ENCODE measurements at regions not wholly inside any gene's neighbourhood (a gene's known extent, or its start where the extent isn't known, plus 50 kb on each side); places are given as distances from the start of the nearest gene placed in this dataset.

GRCh38 chr6:141033101-141033500 lies 1099.6 kb upstream of the GJE1 start:
- DNase-seq = no peak

DNA sequence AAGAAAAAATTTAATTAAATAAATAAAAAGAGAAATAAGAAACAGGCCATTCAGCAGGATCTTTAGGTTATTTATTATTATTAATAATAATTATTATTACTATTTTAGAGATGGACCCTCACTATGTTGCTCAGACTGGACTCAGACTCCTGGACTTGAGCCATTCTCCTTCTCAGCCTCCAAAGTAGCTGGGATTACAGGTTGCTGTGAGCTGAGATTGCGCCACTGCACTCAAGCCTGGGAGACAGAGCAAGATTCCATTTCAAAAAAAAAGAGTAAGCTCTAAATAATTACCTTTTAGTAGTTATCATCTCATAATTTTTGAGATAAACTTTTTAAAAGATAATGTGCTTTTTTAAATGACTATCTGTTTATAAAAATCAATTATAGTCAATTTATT lies 1102.8 kb upstream of the GJE1 start:
- DNase-seq = no peak

- no peak for DNase-seq
Measured at GRCh38 chr6:141028791-141029280, 1103.9 kb upstream of the GJE1 start.

GRCh38 chr6:141026504-141026903 lies 1106.2 kb upstream of the GJE1 start:
- no peak for DNase-seq

DNA sequence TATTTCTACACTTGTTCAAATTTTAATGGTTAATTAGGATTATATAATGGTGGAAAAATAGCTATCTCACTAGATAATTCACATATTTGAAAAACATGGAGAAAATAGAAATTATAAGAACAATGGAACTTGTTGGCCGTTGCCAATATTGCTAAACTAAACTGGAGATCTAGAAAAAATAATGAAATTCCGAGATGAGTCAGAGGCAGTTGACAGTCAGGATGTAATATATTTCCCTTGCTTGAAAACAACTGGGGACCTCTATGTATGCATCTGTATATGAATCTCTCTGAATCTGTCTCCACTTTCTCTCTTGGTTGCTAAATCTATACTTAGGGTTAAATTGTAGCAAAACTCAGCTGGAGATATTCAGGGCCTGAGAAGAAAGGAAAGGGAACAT lies 1108.2 kb upstream of the GJE1 start:
- no peak for DNase-seq

DNA sequence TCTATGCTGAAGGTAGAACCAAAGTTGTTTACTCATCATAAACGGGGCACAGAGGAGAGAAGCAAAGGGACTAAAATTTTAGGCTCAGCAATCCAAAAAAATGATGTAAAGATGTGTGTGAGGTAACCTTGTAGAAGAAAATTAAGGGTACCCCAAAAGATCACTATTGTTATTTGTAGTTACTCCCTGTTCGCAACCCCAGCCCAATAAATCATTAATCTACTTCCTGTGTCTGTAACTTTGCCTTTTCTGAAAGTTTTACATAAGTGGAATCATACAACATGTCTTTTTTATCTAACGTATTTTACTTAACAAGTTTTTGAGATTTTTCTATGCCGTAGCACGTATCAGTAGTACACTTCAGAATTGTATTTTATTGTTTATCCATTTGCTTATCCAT lies 1114.8 kb upstream of the GJE1 start:
- no peak for DNase-seq

DNA sequence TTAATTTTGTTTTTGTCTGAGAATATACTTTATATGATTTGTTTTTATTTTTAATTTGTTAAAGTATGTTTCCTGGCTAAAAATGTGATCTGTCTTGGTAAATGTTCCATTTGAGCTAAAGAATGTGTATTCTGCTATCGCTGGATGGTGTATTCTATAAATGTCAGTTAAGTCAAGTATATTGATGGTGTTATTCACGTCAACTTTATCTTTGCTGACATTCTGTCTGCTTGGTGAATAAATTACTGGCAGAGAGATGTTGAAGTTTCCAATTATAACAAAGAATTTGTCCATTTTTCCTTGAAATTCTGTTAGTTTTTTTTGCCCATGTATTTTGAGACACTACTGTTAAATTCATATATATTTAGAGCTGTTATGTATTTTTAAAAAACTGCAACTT lies 1131.8 kb upstream of the GJE1 start:
- no peak for DNase-seq

DNA sequence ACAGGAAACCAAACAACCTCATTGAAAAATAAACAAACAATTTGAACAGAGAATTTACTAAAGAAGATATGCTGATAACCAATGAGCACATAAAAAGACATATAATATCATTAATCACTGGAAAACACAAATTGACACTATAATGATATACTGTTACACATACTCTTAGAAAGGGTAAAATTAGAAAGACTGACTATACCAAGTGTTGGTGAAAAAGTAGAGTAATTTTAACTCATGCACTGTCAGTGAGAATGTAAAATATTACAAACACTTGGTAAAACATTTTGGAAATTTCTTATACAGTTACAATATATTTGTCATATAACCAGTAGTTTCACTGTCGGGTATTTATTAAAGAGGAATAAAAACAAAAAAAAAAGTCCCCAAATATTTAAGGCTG lies 1139.2 kb upstream of the GJE1 start:
- no peak for DNase-seq

DNA sequence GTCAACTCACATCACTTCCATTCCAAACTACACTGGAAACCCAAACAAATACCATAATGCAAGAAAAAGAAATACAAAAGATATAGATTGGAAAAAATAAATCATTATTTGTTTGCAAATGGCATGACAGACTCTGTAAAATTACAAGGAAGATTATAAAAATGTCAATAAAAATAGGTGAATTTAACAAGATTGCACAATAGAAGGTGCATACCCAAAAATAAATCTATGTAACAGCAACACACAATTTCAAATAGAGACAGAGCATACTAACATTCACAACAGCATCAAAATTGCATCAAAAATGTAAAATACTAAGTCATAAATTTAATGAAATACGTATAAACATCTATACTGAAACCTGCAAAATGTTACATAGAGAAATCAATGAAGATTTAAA lies 1140.0 kb upstream of the GJE1 start:
- DNase-seq = no peak

DNA sequence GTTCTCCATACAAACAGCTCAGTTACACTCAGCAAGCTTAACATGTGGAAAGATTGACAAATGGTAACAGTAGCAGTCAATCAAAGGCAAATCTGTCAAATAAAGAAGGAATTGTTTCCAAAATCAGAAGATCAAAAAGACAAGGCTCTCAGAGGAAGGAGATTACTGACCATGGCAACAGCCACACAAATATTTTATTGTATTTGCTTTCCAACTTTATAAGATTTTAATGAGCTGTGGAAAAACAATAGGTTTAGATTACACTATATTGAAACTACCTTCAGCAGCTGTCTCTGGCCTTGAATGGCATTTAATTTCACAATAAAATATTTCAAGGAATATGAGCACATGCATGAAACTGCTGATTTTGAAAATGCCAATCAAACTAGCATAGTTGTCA lies 1143.9 kb upstream of the GJE1 start:
- DNase-seq = peak; percentile 5

GRCh38 chr6:140987364-140988155 lies 1145.2 kb upstream of the GJE1 start:
- no peak for DNase-seq

- no peak for DNase-seq
Measured at GRCh38 chr6:140985679-140986275, 1146.9 kb upstream of the GJE1 start.

DNA sequence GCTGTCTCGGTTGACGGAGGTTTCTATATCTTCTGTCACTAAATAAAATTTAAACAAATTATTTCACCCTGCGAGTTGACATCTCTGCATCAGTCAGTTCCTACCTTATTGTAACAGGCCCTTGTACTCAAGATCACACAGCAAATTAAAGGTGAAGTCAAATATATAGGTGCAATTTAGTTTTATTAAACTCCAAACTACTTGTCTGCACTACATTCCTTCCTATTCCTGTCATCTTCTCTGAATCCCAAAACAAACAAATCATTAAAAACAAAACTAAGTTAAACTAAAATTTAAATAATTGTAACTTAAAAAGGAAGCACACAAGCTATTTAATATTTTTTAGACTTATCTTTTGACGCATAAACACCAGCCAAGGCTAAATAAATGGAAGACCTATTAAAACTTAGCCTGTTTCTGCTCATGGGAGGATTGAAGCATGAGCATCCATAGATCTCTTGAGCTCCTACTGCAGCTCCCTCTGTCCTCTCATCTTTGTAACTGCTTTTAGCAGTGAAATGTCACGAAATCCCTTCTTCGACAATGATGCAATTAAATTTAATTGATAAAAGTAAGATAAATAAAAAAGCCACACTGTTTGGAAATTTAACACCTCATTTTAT lies 1152.3 kb upstream of the GJE1 start:
- no peak for DNase-seq

DNA sequence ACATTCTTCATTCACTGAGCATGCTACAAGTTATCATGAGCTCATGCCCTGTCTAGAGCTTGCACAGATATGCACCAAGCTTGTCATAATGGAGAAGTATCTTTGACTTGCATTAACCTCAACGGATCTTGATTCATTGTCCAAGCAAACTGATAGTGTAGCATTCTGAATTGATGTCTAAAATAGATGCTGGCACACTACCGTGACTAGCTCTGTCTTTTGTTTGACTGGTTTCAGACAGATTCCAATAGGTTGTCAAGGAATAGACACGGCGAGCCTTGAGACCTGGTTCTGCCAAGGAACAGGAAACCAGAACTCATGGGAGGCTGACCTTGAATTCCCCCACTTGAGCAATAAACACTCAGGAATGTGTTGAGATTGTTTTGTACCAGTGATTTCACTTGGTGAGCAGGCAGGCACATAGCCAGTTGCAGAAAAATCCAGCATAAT lies 1153.1 kb upstream of the GJE1 start:
- DNase-seq = no peak

DNA sequence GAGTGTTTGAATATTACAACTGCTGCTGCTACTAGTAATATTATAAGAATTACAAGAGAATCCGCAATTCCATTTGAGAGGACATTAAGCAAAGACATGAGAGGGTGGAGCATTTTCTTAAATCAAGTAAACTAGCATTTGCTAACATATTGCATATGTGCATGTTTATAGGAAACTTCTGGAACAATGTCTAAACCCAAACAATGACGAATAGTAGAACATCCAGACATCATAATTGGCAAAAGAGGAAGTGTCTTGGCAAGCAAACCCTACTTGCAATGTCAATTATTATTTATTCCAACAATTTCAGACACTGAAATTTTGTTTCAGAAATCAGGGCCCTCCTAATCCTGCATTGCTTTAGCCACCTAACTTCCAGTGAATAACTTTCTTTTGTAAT lies 1155.3 kb upstream of the GJE1 start:
- DNase-seq = no peak

GRCh38 chr6:140976806-140977205 lies 1155.9 kb upstream of the GJE1 start:
- no peak for DNase-seq

DNA sequence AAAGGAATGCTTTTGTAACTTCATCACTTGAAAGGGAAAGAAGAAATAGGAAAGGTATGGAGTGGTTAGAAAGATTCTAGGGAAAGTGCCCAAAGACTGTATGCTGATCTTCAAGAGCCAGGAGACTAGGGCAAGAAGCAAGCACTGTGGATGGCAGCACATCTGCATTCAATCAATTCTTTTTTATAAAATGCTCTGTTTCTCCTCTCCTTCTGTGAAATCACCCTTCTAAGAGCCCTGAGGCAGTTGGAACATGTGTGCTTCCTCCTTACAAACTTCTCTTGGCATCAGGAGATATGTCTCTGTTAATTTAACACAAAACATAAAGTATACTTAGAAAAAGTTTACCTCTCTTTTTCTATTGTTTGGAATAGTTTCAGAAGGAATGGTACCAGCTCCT lies 1162.2 kb upstream of the GJE1 start:
- no peak for DNase-seq

DNA sequence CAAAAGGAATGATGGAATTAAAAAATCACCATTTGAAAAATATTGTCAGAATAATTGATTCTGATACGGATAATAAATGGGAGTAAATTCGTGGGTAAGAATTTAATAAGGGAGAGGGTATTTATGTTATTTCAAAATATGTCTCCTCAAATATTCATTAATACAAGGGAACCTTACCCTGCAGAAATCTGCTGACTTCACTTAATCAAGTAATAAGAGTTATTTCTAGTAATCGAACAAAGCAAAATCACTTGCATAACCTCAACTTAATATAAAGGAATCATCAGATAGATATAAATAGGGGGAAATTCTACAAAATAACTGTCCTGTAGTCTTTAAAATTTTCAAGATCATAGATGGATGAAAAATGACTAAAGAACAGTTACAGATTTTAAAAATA lies 1164.7 kb upstream of the GJE1 start:
- DNase-seq = no peak

GRCh38 chr6:140966676-140967075 lies 1166.0 kb upstream of the GJE1 start:
- no peak for DNase-seq

- no peak for DNase-seq
Measured at GRCh38 chr6:140960566-140960965, 1172.2 kb upstream of the GJE1 start.

DNA sequence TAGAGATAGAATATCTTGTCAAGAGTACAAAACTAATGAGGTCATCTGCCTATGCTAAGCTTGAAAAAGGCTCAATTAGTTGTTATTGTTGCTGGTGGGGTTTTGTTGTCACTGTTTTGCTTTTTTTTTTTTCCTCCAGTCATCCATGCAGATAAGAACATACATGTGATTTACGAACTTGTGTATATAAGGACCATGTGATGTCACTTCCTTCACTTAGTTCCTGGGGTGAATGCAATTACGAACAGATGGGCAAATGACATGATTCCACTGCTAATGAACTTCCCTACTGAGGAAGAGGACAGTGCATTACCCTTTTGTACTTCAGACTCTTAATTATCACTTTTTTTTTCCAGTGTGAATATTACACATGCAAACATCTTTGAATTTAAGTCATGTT lies 1175.3 kb upstream of the GJE1 start:
- DNase-seq = peak; percentile 91

DNA sequence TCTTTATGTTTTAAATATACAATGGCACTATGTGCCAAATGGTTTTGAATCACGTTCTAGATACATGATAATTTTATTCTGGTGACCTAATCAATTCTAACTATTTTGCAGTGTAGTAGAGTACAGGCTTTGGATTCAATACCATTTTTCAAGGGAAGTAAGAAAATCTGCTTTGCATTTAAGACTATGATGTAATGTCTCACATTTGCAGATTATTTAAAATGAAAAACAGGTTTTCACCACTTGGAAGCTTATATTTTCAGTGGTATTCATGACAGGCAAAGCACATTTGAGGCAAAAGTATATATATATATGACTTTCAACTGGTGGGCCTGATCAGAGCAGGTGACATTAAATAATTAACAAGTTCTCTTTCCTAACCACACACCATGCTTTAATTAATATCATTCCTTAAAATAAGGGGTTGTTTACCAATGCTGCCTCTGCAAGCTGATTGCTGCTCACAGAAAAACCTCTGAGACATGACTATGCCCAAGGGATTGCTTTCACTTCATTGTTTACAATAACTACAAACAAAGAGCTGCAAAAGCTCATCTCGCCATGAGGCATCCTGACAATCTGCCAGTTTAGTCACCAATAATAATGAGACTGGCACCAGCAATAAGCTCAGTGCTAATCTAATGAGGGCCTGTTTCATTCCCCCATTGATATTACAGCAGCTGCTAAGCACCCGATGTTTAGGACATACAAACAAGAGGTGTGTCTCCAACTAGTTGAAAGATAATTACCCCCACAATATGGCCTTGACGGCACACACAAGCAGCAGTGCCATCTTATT lies 1176.0 kb upstream of the GJE1 start:
- DNase-seq = peak; percentile 94

DNA sequence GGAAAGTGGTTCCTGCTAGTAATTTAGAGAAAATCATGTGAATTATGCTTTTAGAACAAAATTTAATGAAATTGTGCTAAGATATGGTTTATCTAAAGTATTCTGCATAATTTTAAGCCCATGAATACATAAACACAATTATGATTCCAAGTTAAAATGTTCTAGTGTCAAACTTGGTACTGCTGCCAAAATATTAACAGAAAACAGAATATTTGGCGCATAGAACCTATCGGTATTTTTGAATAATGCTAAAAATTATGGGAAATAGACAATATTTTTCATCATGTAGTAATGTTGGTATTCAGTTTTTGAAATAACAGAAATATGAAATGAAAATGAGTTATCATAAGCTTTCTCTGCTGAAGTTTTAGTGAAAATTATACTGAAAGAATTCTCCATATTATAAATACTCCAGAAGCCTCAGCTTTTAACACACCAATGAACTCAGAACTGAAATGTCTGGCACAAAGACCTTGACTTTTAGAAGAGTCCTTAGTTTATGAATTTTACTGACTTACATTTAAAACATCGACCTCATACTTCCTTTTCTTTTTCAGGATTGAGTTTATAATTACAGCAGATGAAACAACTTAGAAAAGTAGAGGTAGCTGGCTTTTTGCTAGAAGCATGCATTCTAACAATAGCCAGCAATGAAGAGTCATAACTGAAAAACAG lies 1192.3 kb upstream of the GJE1 start:
- no peak for DNase-seq

Data from NCI-H345 (cell line).